IPS-20b (cell line): ENCODE measurements at regions not wholly inside any gene's neighbourhood (a gene's known extent, or its start where the extent isn't known, plus 50 kb on each side); places are given as distances from the start of the nearest gene placed in this dataset.
"Not testable (repeated sequence)": the region's sequence is repeated elsewhere in the genome, so short reads cannot be mapped to it uniquely, and the experiment has no call there.

Experiments used
- H3K27ac ChIP-seq: one replicate; pipeline ENCODE4 v1.5.1; 2013; ENCODE audit warnings: low read length
- H3K27me3 ChIP-seq: 2 replicates; pipeline ENCODE4 v1.6.1; 2013; ENCODE audit warnings: mild to moderate bottlenecking, low read length, inconsistent platforms; ENCODE audit not compliant: insufficient read depth
- H3K36me3 ChIP-seq: 2 replicates; pipeline ENCODE4 v1.6.1; 2013; ENCODE audit warnings: low read depth, mild to moderate bottlenecking, inconsistent platforms, low read length, moderate library complexity; ENCODE audit not compliant: insufficient read depth
- H3K4me1 ChIP-seq: 2 replicates; pipeline ENCODE4 v1.6.1; 2013; ENCODE audit warnings: mild to moderate bottlenecking, control low read depth, inconsistent platforms, low read length, moderate library complexity; ENCODE audit not compliant: insufficient read depth
- H3K4me3 ChIP-seq: 2 replicates; pipeline ENCODE4 v1.5.1; 2013; ENCODE audit warnings: mild to moderate bottlenecking, low read length, inconsistent platforms
- H3K9ac ChIP-seq: 2 replicates; pipeline ENCODE4 v1.6.1; 2013; ENCODE audit warnings: low read depth, mild to moderate bottlenecking, inconsistent platforms, low read length, moderate library complexity
- H3K9me3 ChIP-seq: 2 replicates; pipeline ENCODE4 v1.6.1; 2013; ENCODE audit warnings: mild to moderate bottlenecking, low read depth, low read length, inconsistent platforms; ENCODE audit not compliant: insufficient read depth

DNA sequence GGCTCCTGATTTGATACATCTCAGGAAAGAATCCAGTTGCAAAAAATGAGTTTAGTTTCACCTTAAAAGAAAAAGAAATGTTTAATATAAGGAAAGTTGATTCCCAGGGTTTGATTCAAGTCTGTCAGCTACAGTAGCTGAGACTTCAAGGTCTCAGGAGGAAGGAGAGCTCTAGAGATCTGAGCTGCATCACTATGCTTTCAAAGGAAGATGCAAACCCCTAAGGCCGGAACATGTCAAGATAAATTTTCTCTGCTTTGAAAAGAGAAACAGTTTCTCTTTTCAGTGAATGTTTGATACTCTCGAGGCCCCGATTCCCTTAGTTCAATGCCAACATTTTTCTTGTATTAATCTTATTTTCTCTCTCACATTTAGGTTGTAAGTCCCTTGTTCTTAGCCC, 128.6 kb downstream of the RGPD3 start:
- Histone ChIP-seq H3K27ac (no peak overlapping the region), H3K4me3 (no peak overlapping the region), H3K4me1 (peaks cover 3% of the 10 kb centered on the region; the same call in 1 of the 2 replicates), H3K27me3 (no peaks in the 10 kb centered on the region), H3K9me3 (no peaks in the 10 kb centered on the region), H3K9ac (no peak overlapping the region), H3K36me3 (no peaks in the 10 kb centered on the region)

- H3K4me1 ChIP-seq = peaks cover 3% of the 10 kb centered on the region; the same call in 1 of the 2 replicates
- H3K9ac ChIP-seq = no peak overlapping the region
- no peak overlapping the region for H3K27ac ChIP-seq
- H3K4me3 ChIP-seq = no peak overlapping the region
- no peaks in the 10 kb centered on the region for H3K9me3 ChIP-seq
- H3K27me3 ChIP-seq = no peaks in the 10 kb centered on the region
- H3K36me3 ChIP-seq = no peaks in the 10 kb centered on the region
Observed at GRCh38 chr2:106339132-106339531, 129.1 kb downstream of the RGPD3 start.

DNA sequence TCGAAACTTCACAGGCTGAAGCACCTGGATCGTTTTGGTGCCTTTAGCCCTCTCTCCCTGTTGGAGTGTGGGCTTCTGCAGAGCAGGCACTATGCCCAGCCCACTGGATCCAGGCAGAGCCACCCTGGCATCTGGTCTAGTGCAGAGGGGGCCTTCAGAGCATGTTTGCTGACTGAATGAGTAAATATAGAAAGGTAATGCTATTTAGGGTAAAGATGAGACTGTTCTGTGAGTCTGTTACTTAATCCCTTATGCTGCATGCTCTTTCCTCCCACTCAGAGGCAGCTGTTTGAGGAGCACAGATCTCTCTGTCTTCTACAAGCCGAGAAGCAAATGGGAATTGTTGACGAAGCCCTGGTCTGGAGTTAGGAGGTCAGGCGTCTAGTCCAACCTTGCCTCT, 130.2 kb downstream of the RGPD3 start:
- Histone ChIP-seq H3K4me3 (no peak overlapping the region), H3K9ac (no peak overlapping the region), H3K27me3 (no peaks in the 10 kb centered on the region), H3K27ac (no peak overlapping the region), H3K36me3 (no peaks in the 10 kb centered on the region), H3K4me1 (peaks cover 3% of the 10 kb centered on the region; the same call in 1 of the 2 replicates), H3K9me3 (no peaks in the 10 kb centered on the region; the same call in 1 of the 2 replicates)

- H3K4me3 ChIP-seq = no peak overlapping the region
- H3K9me3 ChIP-seq = no peaks in the 10 kb centered on the region; the same call in 1 of the 2 replicates
- no peaks in the 10 kb centered on the region for H3K36me3 ChIP-seq
- no peak overlapping the region for H3K27ac ChIP-seq
- H3K4me1 ChIP-seq = peaks cover 2% of the 10 kb centered on the region; the same call in 1 of the 2 replicates
- H3K27me3 ChIP-seq = no peaks in the 10 kb centered on the region
- H3K9ac ChIP-seq = no peak overlapping the region
Observed at GRCh38 chr2:106336737-106337136, 131.5 kb downstream of the RGPD3 start.

DNA sequence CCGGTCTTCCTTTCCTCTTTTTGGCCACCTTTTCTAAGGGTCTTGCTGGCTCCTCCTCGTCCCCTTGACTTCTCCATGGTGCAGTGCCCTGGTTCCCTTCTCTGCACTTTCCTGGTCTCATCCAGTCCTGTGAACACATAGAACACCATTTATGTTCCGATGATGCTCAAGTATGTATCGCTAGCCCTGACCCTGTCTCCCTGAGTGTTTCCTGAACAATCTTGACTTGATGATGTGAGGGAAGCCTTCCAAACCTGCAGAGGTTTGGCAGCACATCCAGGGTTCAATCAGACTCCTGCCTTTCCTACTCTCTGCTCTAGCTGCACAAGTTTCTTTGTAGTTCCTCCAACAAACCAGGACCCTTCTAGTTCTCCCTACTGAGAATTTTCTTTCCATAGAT, 132.1 kb downstream of the RGPD3 start:
- H3K9me3 ChIP-seq = no peaks in the 10 kb centered on the region; the same call in 1 of the 2 replicates
- no peaks in the 10 kb centered on the region for H3K4me1 ChIP-seq
- H3K9ac ChIP-seq = no peak overlapping the region
- H3K36me3 ChIP-seq = no peaks in the 10 kb centered on the region
- no peak overlapping the region for H3K4me3 ChIP-seq
- no peaks in the 10 kb centered on the region for H3K27me3 ChIP-seq
- H3K27ac ChIP-seq = no peak overlapping the region

DNA sequence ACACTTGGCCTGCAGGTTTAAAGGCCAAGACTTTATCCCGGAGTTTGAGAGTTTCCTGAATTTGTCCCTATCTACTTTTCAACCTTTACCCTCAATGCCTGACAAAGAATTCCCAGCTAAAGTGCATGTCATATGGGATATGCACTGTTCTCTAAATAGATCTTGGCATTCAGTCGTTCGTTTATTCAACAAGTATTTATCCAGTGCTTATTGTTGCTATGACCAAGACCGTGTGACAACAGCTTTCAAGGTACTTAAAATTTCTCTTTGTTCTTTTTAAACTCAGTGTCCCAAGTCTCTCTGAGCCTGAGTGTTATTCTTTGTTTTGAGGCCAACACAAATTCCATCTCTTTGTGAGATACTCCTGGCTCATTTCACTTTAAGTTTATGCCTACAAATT, 133.4 kb downstream of the RGPD3 start:
- no peak overlapping the region for H3K4me3 ChIP-seq
- H3K9me3 ChIP-seq = no peaks in the 10 kb centered on the region; the same call in 1 of the 2 replicates
- no peaks in the 10 kb centered on the region for H3K4me1 ChIP-seq
- H3K27ac ChIP-seq = no peak overlapping the region
- H3K36me3 ChIP-seq = no peaks in the 10 kb centered on the region
- no peaks in the 10 kb centered on the region for H3K27me3 ChIP-seq
- H3K9ac ChIP-seq = no peak overlapping the region

DNA sequence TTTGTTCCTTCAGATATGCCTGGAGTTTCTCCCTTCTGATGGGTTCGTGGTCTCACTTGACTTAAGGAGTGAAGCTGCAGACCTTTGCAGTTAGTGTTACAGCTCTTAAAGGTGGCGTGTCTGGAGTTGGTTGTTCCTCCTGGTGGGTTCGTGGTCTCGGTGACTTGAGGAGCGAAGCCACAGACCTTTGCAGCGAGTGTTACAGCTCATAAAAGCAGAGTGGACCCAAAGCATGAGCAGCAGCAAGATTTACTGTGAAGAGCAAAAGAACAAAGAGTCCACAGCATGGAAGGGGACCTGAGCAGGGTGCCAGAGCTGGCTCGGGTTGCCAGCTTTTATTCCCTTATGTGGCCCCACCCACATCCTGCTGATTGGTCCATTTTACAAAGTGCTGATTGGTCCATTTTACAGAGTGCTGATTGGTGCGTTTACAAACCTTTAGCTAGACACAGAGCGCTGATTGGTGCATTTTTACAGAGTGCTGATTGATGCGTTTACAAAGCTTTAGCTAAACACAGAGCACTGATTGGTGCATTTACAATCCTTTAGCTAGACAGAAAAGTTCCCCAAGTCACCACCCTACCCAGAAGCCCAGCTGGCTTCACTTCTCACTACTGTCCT, 134.8 kb downstream of the RGPD3 start:
- H3K4me1 ChIP-seq, H3K9ac ChIP-seq, H3K9me3 ChIP-seq, H3K36me3 ChIP-seq, H3K27ac ChIP-seq, H3K4me3 ChIP-seq, H3K27me3 ChIP-seq: not testable (repeated sequence)

GRCh38 chr2:106332054-106332453, 136.2 kb downstream of the RGPD3 start:
- no peaks in the 10 kb centered on the region for H3K36me3 ChIP-seq
- H3K4me1 ChIP-seq = no peaks in the 10 kb centered on the region
- no peaks in the 10 kb centered on the region for H3K27me3 ChIP-seq
- no peak overlapping the region for H3K27ac ChIP-seq
- H3K4me3 ChIP-seq = no peak overlapping the region
- H3K9me3 ChIP-seq = no peaks in the 10 kb centered on the region; the same call in 1 of the 2 replicates
- H3K9ac ChIP-seq = no peak overlapping the region

DNA sequence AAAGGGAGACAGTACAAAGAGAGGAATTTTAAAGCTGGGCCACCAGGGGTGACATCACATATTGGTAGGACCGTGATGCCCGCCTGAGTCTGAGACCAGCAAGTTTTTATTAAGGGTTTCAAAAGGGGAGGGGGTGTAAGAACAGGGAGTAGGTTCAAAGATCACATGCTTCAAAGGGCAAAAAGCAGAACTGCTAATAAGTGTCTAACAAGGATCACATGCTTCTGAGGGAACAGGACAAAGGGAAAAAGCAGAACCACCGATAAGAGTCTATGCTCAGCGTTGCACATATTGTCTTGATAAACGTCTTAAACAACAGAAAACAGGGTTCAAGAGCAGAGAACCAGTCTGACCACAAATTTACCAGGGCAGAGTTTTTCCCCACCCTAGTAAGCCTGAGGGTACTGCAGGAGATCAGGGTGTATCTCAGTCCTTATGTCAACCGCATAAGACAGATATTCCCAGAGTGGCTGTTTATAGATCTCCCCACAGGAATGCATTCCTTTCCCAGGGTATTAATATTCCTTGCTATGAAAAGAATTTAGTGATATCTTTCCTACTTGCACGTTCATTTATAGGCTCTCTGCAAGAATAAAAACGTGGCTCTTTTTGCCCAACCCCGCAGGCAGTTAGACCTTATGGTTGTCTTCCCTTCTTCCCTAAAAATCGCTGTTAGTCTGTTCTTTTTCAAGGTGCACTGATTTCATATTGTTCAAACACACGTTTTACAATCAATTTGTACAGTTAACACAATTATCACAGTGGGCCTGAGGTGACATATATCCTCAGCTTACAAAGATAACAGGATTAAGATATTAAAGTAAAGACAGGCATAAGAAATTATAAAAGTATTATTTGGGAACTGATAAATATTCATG, 136.5 kb upstream of the UXS1 start:
- not testable (repeated sequence) for H3K36me3 ChIP-seq, H3K4me1 ChIP-seq, H3K9ac ChIP-seq, H3K4me3 ChIP-seq, H3K9me3 ChIP-seq, H3K27me3 ChIP-seq, H3K27ac ChIP-seq

DNA sequence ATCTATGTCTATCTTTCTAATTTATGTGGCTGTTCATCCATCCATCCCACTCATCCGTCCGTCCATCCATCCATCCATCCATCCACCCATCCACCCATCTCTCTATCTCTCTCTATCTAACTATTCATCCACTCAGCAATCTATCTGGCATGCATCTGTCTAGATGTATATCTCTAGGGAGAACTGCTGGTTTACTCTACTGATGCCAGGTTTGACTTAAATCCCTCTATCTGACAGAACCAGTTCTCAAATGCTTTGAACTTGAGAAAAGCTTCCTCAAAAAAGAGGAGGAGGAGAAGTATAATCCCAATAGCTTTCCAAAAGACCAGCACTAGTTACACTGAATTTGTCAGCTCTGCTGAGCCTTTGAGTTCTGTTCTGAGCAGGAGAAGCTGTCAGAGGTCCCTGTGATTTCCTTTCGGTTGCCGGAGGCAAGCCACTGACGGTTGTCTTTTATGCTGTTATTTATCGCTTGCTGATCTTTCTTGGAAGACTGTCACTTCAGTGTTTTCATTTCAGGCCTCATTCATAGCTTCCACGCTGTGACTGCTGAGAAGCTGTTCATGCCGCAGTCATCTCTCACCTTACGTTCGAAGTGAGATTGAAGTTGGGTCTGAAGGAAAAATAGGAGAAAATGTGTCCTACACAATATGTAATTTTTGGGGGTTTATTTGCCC, 129.4 kb upstream of the UXS1 start:
- no peaks in the 10 kb centered on the region; the same call in 1 of the 2 replicates for H3K9me3 ChIP-seq
- H3K27ac ChIP-seq = no peak overlapping the region
- H3K36me3 ChIP-seq = no peaks in the 10 kb centered on the region
- no peaks in the 10 kb centered on the region for H3K4me1 ChIP-seq
- no peaks in the 10 kb centered on the region for H3K27me3 ChIP-seq
- H3K9ac ChIP-seq = no peak overlapping the region
- H3K4me3 ChIP-seq = no peak overlapping the region

- no peaks in the 10 kb centered on the region for H3K27me3 ChIP-seq
- H3K4me1 ChIP-seq = no peaks in the 10 kb centered on the region
- H3K9me3 ChIP-seq = no peaks in the 10 kb centered on the region; the same call in 1 of the 2 replicates
- H3K36me3 ChIP-seq = no peaks in the 10 kb centered on the region
- H3K27ac ChIP-seq = no peak overlapping the region
- H3K4me3 ChIP-seq = no peak overlapping the region
- H3K9ac ChIP-seq = no peak overlapping the region
Observed at GRCh38 chr2:106322281-106322680, 128.2 kb upstream of the UXS1 start.
